Omental fat pad (tissue), 3 donors: ENCODE measurements at regions not wholly inside any gene's neighbourhood (a gene's known extent, or its start where the extent isn't known, plus 50 kb on each side); places are given as distances from the start of the nearest gene placed in this dataset.

Experiments used
- ATAC-seq: fragments of 150-250 bp; one replicate; pipeline ENCODE4 v1.9.1; 2016; ENCODE audit warnings: mild to moderate bottlenecking, moderate library complexity; ENCODE audit not compliant: low FRiP score
- DNase-seq: peaks from one replicate; pipeline ENCODE4 v3.0.0-alpha.2; 2019; ENCODE audit warnings: low spot score
- CTCF ChIP-seq, 3 donors: fragments of 450-650 bp; IDR thresholded peaks; one replicate each; pipeline ENCODE4 v1.5.1; 2016 to 2017; ENCODE audit warnings: antibody characterized with exemption in 3 of 3, mild to moderate bottlenecking in 3 of 3, moderate library complexity in 2 of 3

- DNase-seq (no peak), ATAC-seq (no peak)
- TF ChIP-seq CTCF (IDR thresholded peaks at IDR 0.05): no peak
Measured at GRCh38 chr1:199204231-199204630, 565.4 kb downstream of the PTPRC start.

DNA sequence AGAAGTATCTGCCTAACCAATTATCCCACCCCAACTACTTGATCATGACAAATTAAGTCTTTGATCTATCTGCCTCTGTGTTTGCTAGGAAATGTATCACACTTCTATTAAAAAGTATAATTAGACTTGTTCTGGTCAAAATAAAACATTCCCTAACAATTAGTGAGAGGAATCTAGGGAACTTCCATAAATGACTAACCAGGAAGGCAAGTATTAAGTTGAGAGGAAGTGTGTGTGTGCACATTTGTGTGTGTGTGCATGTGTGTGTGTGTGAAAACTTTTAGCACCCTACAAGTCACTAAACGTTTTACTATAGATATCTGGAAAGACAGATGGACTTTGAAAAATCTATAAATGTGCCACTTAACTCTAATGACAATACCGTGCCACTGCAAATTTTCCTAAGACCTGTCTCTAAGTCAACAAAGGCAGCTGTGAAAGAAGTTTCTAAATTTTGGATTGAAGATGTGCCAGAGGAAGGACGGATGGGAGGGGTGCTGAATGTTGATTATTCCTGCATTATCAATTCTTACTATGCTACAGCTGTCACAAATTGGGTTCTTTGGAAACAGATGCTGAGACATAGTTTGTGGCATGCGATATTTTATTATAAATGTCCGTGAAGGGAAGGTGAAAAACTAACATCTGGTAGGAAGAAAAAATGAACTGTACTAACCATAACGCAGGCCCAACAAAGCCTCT lies 567.1 kb downstream of the PTPRC start:
- no peak for DNase-seq
- ATAC-seq: no peak
- no peak for TF ChIP-seq CTCF (IDR thresholded peaks at IDR 0.05)

DNA sequence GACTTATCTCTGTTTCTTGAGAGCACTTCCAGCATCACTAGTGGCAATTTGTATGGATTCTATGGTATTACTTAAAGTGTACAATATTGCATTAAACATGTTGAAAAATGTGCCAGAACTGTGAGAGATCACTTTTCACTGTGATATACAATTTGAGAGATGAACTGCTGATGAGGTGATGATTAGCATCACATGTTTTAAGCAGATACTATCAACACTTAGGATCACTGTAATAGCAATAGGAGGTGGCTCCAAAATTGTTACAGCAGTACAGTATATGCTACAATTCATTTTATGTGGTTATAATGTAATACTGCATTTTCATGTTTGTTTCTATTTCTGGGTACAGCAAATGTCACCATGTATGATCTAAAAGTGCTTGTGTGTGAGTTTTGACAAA lies 570.0 kb downstream of the PTPRC start:
- no peak for DNase-seq
- ATAC-seq: no peak
- TF ChIP-seq CTCF (IDR thresholded peaks at IDR 0.05): no peak

- ATAC-seq (no peak), DNase-seq (no peak)
- TF ChIP-seq CTCF (IDR thresholded peaks at IDR 0.05): no peak
Measured at GRCh38 chr1:199218065-199218464, 579.2 kb downstream of the PTPRC start.

DNA sequence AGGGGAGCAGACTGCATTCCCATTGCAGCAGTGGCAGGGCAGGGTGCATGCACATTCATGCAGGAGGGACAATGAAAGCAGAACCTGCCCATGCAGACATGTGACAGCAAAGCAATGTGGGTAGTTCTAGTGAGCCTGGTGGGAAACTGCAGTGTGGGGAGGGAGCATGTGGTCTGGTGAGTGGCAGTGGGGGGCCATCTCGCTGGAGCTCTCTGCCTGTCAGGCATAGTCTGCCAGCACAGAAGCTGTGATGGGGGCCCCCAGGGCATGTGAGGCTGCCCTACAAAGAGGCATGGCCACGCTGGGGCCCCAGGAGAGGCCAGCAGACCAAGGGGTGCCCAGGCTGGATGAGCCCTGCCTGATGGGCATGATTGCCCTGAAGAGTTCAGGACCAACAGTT lies 579.7 kb downstream of the PTPRC start:
- no peak for TF ChIP-seq CTCF (IDR thresholded peaks at IDR 0.05)
- ATAC-seq (no peak), DNase-seq (no peak)

GRCh38 chr1:199220031-199220430 lies 581.2 kb downstream of the PTPRC start:
- DNase-seq (no peak), ATAC-seq (no peak)
- no peak for TF ChIP-seq CTCF (IDR thresholded peaks at IDR 0.05)

- no peak for TF ChIP-seq CTCF (IDR thresholded peaks at IDR 0.05)
- ATAC-seq (no peak), DNase-seq (no peak)
Measured at GRCh38 chr1:199221371-199222150, 582.7 kb downstream of the PTPRC start.
